GM10266 (cell line): ENCODE measurements at regions not wholly inside any gene's neighbourhood (a gene's known extent, or its start where the extent isn't known, plus 50 kb on each side); places are given as distances from the start of the nearest gene placed in this dataset.
"Not testable (repeated sequence)": the region's sequence is repeated elsewhere in the genome, so short reads cannot be mapped to it uniquely, and the experiment has no call there.

Experiments
- DNase-seq: peaks from one replicate; pipeline ENCODE4 v3.0.0; 2012; ENCODE audit errors: extremely low spot score
- CTCF ChIP-seq: IDR thresholded peaks from 2 replicates; pipeline ENCODE4 v1.5.1; 2012; ENCODE audit warnings: mild to moderate bottlenecking, low read depth; ENCODE audit not compliant: control insufficient read depth, insufficient read depth; ENCODE audit errors: missing control alignments

- TF ChIP-seq CTCF = no peak
- no peak for DNase-seq
These were observed 85.3 kb upstream of the GPR101 start for GRCh38 chrX:137119049-137119448.

GRCh38 chrX:137118536-137118935 lies 84.7 kb upstream of the GPR101 start:
- DNase-seq = no peak
- no peak for TF ChIP-seq CTCF

GRCh38 chrX:137118136-137118535 lies 84.3 kb upstream of the GPR101 start:
- no peak for DNase-seq
- no peak for TF ChIP-seq CTCF

- not testable (repeated sequence) for DNase-seq
These were observed 74.1 kb upstream of the GPR101 start for GRCh38 chrX:137107877-137108276.

- no peak for TF ChIP-seq CTCF
- DNase-seq = no peak
These were observed 67.6 kb upstream of the GPR101 start for GRCh38 chrX:137101273-137101990.
